ENCODE measurements at regions not wholly inside any gene's neighbourhood (a gene's known extent, or its start where the extent isn't known, plus 50 kb on each side); places are given as distances from the start of the nearest gene placed in this dataset.

GRCh38 chr1:29655945-29656850 is 419.9 kb downstream of the PTPRU start:
- TF ChIP-seq, protein P1, sequence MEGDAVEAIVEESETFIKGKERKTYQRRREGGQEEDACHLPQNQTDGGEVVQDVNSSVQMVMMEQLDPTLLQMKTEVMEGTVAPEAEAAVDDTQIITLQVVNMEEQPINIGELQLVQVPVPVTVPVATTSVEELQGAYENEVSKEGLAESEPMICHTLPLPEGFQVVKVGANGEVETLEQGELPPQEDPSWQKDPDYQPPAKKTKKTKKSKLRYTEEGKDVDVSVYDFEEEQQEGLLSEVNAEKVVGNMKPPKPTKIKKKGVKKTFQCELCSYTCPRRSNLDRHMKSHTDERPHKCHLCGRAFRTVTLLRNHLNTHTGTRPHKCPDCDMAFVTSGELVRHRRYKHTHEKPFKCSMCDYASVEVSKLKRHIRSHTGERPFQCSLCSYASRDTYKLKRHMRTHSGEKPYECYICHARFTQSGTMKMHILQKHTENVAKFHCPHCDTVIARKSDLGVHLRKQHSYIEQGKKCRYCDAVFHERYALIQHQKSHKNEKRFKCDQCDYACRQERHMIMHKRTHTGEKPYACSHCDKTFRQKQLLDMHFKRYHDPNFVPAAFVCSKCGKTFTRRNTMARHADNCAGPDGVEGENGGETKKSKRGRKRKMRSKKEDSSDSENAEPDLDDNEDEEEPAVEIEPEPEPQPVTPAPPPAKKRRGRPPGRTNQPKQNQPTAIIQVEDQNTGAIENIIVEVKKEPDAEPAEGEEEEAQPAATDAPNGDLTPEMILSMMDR (IDR thresholded peaks at IDR 0.05): no peak
- TF ChIP-seq POLR2A (IDR thresholded peaks at IDR 0.05) (no peak), EP300 (IDR thresholded peaks at IDR 0.05) (no peak)

Measured in ovary (tissue), 3 donors.